K562 (cell line): ENCODE measurements at regions not wholly inside any gene's neighbourhood (a gene's known extent, or its start where the extent isn't known, plus 50 kb on each side); places are given as distances from the start of the nearest gene placed in this dataset.

ENCODE experiments used
- ATAC-seq: fragments of 200-7000 bp; cut with Tn5 transposase; 3 replicates; pipeline ENCODE4 v1.9.1; 2020; ENCODE audit warnings: moderate library complexity
- BruUV-seq: library from RNA; stranded (reverse); fragments of 400-500 nt; replicated peaks from 2 replicates; lab custom pipeline; 2021; lab: Mats Ljungman, UMichigan
- CTCF ChIA-PET: fragments of 300-600 bp; formaldehyde crosslinking; extraction: SDS; loops from one replicate; lab custom pipeline; 2021; ENCODE audit warnings: low intra/inter-chr PET ratio; lab: Yijun Ruan, JAX
- POLR2A ChIA-PET: fragments of 300-600, 350-650 bp; sonication (Branson Sonifier 250); formaldehyde crosslinking; extraction: SDS; loops from one replicate; lab custom pipeline; 2021; ENCODE audit warnings: antibody characterized with exemption, inconsistent platforms; lab: Yijun Ruan, JAX
- DNase-seq, 4 experiments: peaks; one replicate each; pipeline versions ENCODE4 v3.0.0 to v3.0.0-alpha.2; 2011 to 2018; ENCODE audit warnings: low spot score in 3 of 4, mixed read lengths in 3 of 4; ENCODE audit errors: extremely low read depth in 1 of 4
- FAIRE-seq: peaks from 2 replicates; lab custom pipeline; 2011; peaks lifted over from hg19 to GRCh38; lab: Jason Lieb, UNC
- H2AFZ ChIP-seq: 2 replicates; pipeline ENCODE4 v1.6.0; 2011; ENCODE audit warnings: low read depth, low read length, control low read depth, inconsistent platforms
- H3K27ac ChIP-seq: fragments of 200-600 bp; 3 replicates; pipeline ENCODE4 v1.8.0; 2011; ENCODE audit warnings: low read depth, mild to moderate bottlenecking, control low read depth, inconsistent platforms, low read length, moderate library complexity, mixed read lengths; ENCODE audit errors: extremely low read depth
- H3K27me3 ChIP-seq, 2 experiments: fragments of 300-600 bp in 1 of 2; 2 replicates in 1 of 2; 3 replicates in 1 of 2; pipeline versions ENCODE4 v1.6.0 to v1.8.0; 2011; ENCODE audit warnings: inconsistent platforms in 2 of 2, low read length in 2 of 2, mild to moderate bottlenecking in 1 of 2, mixed read lengths in 1 of 2, moderate library complexity in 1 of 2; ENCODE audit not compliant: control insufficient read depth in 2 of 2, insufficient read depth in 2 of 2
- H3K36me3 ChIP-seq: fragments of 300-600 bp; 3 replicates; pipeline ENCODE4 v1.8.0; 2011; ENCODE audit warnings: mild to moderate bottlenecking, low read length, inconsistent platforms; ENCODE audit not compliant: control insufficient read depth, insufficient read depth
- H3K4me1 ChIP-seq, 2 experiments: fragments of 200-600 bp in 1 of 2; replicated peaks in 1 of 2; 2 replicates in 1 of 2; 3 replicates in 1 of 2; pipeline versions ENCODE4 v1.5.1 to v1.8.0; 2011; ENCODE audit warnings: inconsistent platforms in 2 of 2, low read length in 2 of 2, mild to moderate bottlenecking in 1 of 2, mixed read lengths in 1 of 2, moderate library complexity in 1 of 2; ENCODE audit not compliant: control insufficient read depth in 2 of 2, insufficient read depth in 2 of 2
- H3K4me2 ChIP-seq: 2 replicates; pipeline ENCODE4 v1.6.1; 2011; ENCODE audit warnings: low read length, control low read depth, inconsistent platforms, mixed read lengths; ENCODE audit not compliant: insufficient read depth
- H3K4me3 ChIP-seq: fragments of 200-600 bp; sonication (generic), shearing (Covaris generic); 2 replicates; pipeline ENCODE4 v1.5.1; 2016; ENCODE audit warnings: control low read depth, inconsistent platforms
- H3K79me2 ChIP-seq: fragments of 200-600 bp; 3 replicates; pipeline ENCODE4 v1.8.0; 2011; ENCODE audit warnings: low read length, inconsistent platforms; ENCODE audit not compliant: control insufficient read depth, insufficient read depth
- H3K9ac ChIP-seq, 2 experiments: 2 replicates each; pipeline versions ENCODE4 v1.6.0 to v1.6.1; 2011; ENCODE audit warnings: low read depth in 2 of 2, low read length in 2 of 2, control low read depth in 1 of 2, inconsistent platforms in 1 of 2, mild to moderate bottlenecking in 1 of 2, mixed read lengths in 1 of 2; ENCODE audit not compliant: insufficient read depth in 1 of 2
- H3K9me1 ChIP-seq: one replicate; pipeline ENCODE4 v1.6.0; 2011; ENCODE audit warnings: inconsistent platforms, mild to moderate bottlenecking, low read length, moderate library complexity; ENCODE audit not compliant: control insufficient read depth, insufficient read depth
- H3K9me3 ChIP-seq: replicated peaks from 2 replicates; pipeline ENCODE4 v1.5.1; 2011; ENCODE audit warnings: low read depth, low read length, inconsistent platforms; ENCODE audit not compliant: control insufficient read depth, insufficient read depth
- H4K20me1 ChIP-seq: replicated peaks from 2 replicates; pipeline ENCODE4 v1.6.1; 2011; ENCODE audit warnings: low read length, inconsistent platforms, mixed read lengths; ENCODE audit not compliant: control insufficient read depth, insufficient read depth
- BRD9 ChIP-seq: fragments of 450-650 bp; IDR thresholded peaks from 2 replicates; pipeline ENCODE4 v1.6.1; 2018; ENCODE audit warnings: low read depth; ENCODE audit not compliant: partially characterized antibody
- CBX5 ChIP-seq: IDR thresholded peaks from 2 replicates; pipeline ENCODE4 v1.6.1; 2014; ENCODE audit warnings: low read depth, borderline replicate concordance
- CCAR2 ChIP-seq: fragments of 200-400 bp; formaldehyde crosslinking; IDR thresholded peaks from 2 replicates; pipeline ENCODE4 v1.6.1; 2017; ENCODE audit warnings: mild to moderate bottlenecking, low read depth, low read length
- KAT8 ChIP-seq: fragments of 450-650 bp; IDR thresholded peaks from 2 replicates; pipeline ENCODE4 v1.6.1; 2016; ENCODE audit warnings: low read depth, mild to moderate bottlenecking
- MECOM ChIP-seq: fragments of 250-450 bp; sonication (Bioruptor Pico); IDR thresholded peaks from 2 replicates; pipeline ENCODE4 v1.8.0; 2022; ENCODE audit warnings: inconsistent platforms
- PHTF2 ChIP-seq: fragments of 250-450 bp; sonication (Bioruptor Pico); IDR thresholded peaks from 2 replicates; pipeline ENCODE4 v1.5.0; 2021; ENCODE audit warnings: mild to moderate bottlenecking
- TEAD1 ChIP-seq, 2 experiments: fragments of 450-650 bp in 1 of 2; sonication (generic) in 1 of 2; formaldehyde crosslinking; IDR thresholded peaks; 2 replicates each; pipeline versions ENCODE4 v1.4.0 to v1.8.0; 2020 to 2022; ENCODE audit warnings: mild to moderate bottlenecking in 2 of 2, missing genetic modification reagents in 1 of 2
- ZKSCAN3 ChIP-seq: fragments of 250-450 bp; sonication (Bioruptor Pico); IDR thresholded peaks from 2 replicates; pipeline ENCODE4 v1.4.0; 2020
- ZNF57 ChIP-seq: fragments of 450-650 bp; formaldehyde crosslinking; IDR thresholded peaks from 2 replicates; pipeline ENCODE4 v1.4.0; 2020; ENCODE audit warnings: mild to moderate bottlenecking, moderate library complexity
- ZNF778 ChIP-seq: fragments of 450-650 bp; formaldehyde crosslinking; IDR thresholded peaks from 2 replicates; pipeline ENCODE4 v1.4.0; 2020; ENCODE audit warnings: mild to moderate bottlenecking, moderate library complexity
- WGBS: fragments of 100-300 bp; shearing (Covaris generic); methylation state at CpG from one replicate; pipeline ENCODE4 v1.1.6; 2016; ENCODE audit warnings: low coverage, mixed read lengths; ENCODE audit not compliant: insufficient coverage; ENCODE audit errors: missing lambda C conversion rate; 5-methylcytosine and 5-hydroxymethylcytosine counted together
- in situ Hi-C: fragments of 300-500 bp; cut with MboI; formaldehyde crosslinking; loops from 4 replicates; pipeline ENCODE4 v1.15.0; 2018; ENCODE audit warnings: inconsistent platforms, mixed read lengths
- intact Hi-C: fragments of 100-400 bp; cut with micrococcal nuclease; formaldehyde crosslinking; loops from 2 replicates; pipeline ENCODE4 v1.14.2; 2022
- TF ChIP-seq, protein P1 (sequence below): fragments of 250-450 bp; sonication (Bioruptor Pico); IDR thresholded peaks from 2 replicates; pipeline ENCODE4 v1.9.0; 2021; ENCODE audit warnings: mild to moderate bottlenecking
- TF ChIP-seq, protein P2 (sequence below): fragments of 250-450 bp; sonication (Bioruptor Pico); IDR thresholded peaks from 2 replicates; pipeline ENCODE4 v1.8.0; 2022; ENCODE audit warnings: inconsistent platforms
- TF ChIP-seq, protein P3 (sequence below): fragments of 250-450 bp; sonication (Bioruptor Pico); IDR thresholded peaks from 2 replicates; pipeline ENCODE4 v1.8.0; 2021; ENCODE audit warnings: borderline replicate concordance, mild to moderate bottlenecking, moderate library complexity; ENCODE audit not compliant: poor library complexity, severe bottlenecking
- TF ChIP-seq, protein P4 (sequence below): IDR thresholded peaks from 2 replicates; pipeline ENCODE4 v1.6.1; 2011; ENCODE audit not compliant: insufficient read length; ENCODE audit errors: extremely low read depth
- TF ChIP-seq, protein P5 (sequence below): conservative IDR thresholded peaks from 2 replicates; pipeline ENCODE4 v1.6.1; 2011; ENCODE audit warnings: low read depth, mild to moderate bottlenecking, low read length; ENCODE audit not compliant: control insufficient read depth

DNA sequence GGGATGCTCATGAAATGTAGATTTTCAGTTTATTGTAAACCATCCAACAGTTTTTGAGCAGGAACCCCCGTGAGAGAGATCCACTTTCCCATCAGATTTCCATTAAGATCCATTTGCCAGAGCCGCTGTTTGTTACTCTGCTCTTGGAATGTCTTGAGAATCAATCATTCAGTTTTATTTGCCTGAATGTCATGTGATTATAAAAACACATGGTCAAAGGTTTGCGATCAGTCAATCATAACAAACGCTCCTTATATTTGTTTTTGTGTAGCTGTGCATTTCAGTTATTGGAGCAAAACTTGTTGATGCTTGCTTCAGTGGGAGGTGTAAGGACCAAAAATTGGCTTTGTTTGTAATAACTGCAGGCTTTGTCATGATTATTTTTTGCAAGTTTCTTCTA is 155.8 kb upstream of the RHOBTB1 start (continued):
- TF ChIP-seq CCAR2 = no peak
- TF ChIP-seq CBX5 = no peak
- no peak for TF ChIP-seq ZKSCAN3 (CRISPR knock-in tag)
- TF ChIP-seq BRD9 = no peak
- no peak for TF ChIP-seq TEAD1 (CRISPR knock-in tag; IDR thresholded peaks at IDR 0.05)

DNA sequence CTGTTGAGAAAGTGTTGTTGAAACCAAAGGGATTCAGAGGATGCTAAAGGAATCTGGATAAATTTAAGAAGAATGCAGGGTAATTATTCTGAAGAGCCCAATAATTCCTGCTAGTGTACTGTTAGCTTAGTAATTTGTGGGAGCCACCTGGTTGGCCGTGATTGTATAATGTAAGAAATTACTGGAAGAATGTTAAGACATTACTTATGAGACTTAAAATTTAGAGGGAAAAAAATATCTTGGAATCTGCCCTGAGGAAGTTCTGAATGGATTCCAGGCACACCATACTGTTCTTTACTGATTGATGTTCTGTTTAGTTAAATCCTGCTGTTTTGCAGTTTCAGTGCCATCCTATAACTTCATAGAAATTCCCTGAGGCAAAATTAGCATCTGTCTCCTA is 155.0 kb upstream of the RHOBTB1 start:
- intact Hi-C loops = no loop called here
- Histone ChIP-seq H3K9ac (no peak overlapping the region), H4K20me1 (no peaks in the 10 kb centered on the region), H3K27me3 (no peaks in the 10 kb centered on the region; a peak in 1 of 5 replicates), H3K27ac (no peak overlapping the region), H3K4me3 (no peak overlapping the region), H2AFZ (no peak overlapping the region), H3K4me1 (no peaks in the 10 kb centered on the region), H3K4me2 (no peak overlapping the region), H3K9me1 (no peaks in the 10 kb centered on the region), H3K36me3 (no peaks in the 10 kb centered on the region), H3K9me3 (no peaks in the 10 kb centered on the region), H3K79me2 (no peaks in the 10 kb centered on the region)
- FAIRE-seq = no peak
- in situ Hi-C loops = no loop called here
- CTCF ChIA-PET = no interaction called here
- POLR2A ChIA-PET = no interaction called here
- TF ChIP-seq PHTF2 (CRISPR knock-in tag) = no peak
- TF ChIP-seq, protein P1, sequence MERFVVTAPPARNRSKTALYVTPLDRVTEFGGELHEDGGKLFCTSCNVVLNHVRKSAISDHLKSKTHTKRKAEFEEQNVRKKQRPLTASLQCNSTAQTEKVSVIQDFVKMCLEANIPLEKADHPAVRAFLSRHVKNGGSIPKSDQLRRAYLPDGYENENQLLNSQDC (CRISPR knock-in tag) = no peak
- TF ChIP-seq, protein P2, sequence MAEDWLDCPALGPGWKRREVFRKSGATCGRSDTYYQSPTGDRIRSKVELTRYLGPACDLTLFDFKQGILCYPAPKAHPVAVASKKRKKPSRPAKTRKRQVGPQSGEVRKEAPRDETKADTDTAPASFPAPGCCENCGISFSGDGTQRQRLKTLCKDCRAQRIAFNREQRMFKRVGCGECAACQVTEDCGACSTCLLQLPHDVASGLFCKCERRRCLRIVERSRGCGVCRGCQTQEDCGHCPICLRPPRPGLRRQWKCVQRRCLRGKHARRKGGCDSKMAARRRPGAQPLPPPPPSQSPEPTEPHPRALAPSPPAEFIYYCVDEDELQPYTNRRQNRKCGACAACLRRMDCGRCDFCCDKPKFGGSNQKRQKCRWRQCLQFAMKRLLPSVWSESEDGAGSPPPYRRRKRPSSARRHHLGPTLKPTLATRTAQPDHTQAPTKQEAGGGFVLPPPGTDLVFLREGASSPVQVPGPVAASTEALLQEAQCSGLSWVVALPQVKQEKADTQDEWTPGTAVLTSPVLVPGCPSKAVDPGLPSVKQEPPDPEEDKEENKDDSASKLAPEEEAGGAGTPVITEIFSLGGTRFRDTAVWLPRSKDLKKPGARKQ (CRISPR knock-in tag) = no peak
- TF ChIP-seq, protein P3, sequence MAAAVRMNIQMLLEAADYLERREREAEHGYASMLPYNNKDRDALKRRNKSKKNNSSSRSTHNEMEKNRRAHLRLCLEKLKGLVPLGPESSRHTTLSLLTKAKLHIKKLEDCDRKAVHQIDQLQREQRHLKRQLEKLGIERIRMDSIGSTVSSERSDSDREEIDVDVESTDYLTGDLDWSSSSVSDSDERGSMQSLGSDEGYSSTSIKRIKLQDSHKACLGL = no peak
- TF ChIP-seq, protein P4, sequence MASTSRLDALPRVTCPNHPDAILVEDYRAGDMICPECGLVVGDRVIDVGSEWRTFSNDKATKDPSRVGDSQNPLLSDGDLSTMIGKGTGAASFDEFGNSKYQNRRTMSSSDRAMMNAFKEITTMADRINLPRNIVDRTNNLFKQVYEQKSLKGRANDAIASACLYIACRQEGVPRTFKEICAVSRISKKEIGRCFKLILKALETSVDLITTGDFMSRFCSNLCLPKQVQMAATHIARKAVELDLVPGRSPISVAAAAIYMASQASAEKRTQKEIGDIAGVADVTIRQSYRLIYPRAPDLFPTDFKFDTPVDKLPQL = no peak
- TF ChIP-seq, protein P5, sequence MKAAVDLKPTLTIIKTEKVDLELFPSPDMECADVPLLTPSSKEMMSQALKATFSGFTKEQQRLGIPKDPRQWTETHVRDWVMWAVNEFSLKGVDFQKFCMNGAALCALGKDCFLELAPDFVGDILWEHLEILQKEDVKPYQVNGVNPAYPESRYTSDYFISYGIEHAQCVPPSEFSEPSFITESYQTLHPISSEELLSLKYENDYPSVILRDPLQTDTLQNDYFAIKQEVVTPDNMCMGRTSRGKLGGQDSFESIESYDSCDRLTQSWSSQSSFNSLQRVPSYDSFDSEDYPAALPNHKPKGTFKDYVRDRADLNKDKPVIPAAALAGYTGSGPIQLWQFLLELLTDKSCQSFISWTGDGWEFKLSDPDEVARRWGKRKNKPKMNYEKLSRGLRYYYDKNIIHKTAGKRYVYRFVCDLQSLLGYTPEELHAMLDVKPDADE = no peak
- TF ChIP-seq KAT8 = no peak
- TF ChIP-seq MECOM = no peak
- TF ChIP-seq ZNF57 (CRISPR knock-in tag) = no peak
- no peak for TF ChIP-seq ZNF778
- no peak for DNase-seq
- no TSS peak for BruUV-seq
- ATAC-seq = no peak
- 0% methylated on average over 1 of the region's 1 CpG for WGBS
